ENCODE measurements at regions not wholly inside any gene's neighbourhood (a gene's known extent, or its start where the extent isn't known, plus 50 kb on each side); places are given as distances from the start of the nearest gene placed in this dataset.

DNA sequence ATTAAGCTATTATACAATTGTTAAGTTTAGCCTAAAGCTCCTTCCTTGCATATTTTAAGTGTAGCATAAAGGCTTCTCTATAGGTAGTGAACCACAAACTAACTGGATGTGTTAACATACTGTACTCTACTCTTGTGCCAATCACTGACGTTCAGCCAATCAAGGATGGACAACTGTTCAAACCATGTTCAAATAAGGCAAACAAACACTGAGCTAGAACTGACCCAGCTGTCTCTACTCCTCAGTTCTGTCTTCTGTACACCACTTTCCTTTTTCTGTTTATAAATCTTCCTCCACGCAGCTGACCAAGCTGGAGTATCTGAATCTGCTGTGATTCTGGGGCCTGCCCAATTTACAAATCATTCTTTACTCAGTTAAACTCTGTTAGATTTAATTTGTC is 188.7 kb upstream of the MBL2 start:
- TF ChIP-seq, protein P1, sequence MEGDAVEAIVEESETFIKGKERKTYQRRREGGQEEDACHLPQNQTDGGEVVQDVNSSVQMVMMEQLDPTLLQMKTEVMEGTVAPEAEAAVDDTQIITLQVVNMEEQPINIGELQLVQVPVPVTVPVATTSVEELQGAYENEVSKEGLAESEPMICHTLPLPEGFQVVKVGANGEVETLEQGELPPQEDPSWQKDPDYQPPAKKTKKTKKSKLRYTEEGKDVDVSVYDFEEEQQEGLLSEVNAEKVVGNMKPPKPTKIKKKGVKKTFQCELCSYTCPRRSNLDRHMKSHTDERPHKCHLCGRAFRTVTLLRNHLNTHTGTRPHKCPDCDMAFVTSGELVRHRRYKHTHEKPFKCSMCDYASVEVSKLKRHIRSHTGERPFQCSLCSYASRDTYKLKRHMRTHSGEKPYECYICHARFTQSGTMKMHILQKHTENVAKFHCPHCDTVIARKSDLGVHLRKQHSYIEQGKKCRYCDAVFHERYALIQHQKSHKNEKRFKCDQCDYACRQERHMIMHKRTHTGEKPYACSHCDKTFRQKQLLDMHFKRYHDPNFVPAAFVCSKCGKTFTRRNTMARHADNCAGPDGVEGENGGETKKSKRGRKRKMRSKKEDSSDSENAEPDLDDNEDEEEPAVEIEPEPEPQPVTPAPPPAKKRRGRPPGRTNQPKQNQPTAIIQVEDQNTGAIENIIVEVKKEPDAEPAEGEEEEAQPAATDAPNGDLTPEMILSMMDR (IDR thresholded peaks at IDR 0.05): no peak
- Mint-ChIP-seq H3K4me3 (no peak overlapping the region), H3K27ac (no peak overlapping the region), H3K27me3 (ENCODE audit: low read depth in 3 of 3) (peaks cover 0 to 4% (median 1%) of the 10 kb centered on the region in 3 donors), H3K4me1 (peaks cover 5% of the 10 kb centered on the region), H3K36me3 (no peaks in the 10 kb centered on the region), H3K9me3 (no peaks in the 10 kb centered on the region)
- no peaks in the 10 kb centered on the region for H3K9me3 ChIP-seq (replicated peaks in 1 of 2; ENCODE audit: control insufficient read depth in 1 of 2, insufficient read depth in 1 of 2, low read length in 2 of 2)
- no peak for DNase-seq
- no peak overlapping the region for H3K4me3 ChIP-seq (replicated peaks in 1 of 3; ENCODE audit: low read depth in 2 of 3, low read length in 3 of 3)
- peaks cover 6 to 8% of the 10 kb centered on the region in 2 donors for H3K4me1 ChIP-seq (ENCODE audit: control insufficient read depth in 1 of 2, insufficient read depth in 2 of 2, low read length in 2 of 2)
- no peak overlapping the region for H3K4me2 ChIP-seq (replicated peaks; ENCODE audit: extremely low read depth, low read length, poor library complexity, severe bottlenecking)
- H3K36me3 ChIP-seq (replicated peaks in 1 of 2; ENCODE audit: control insufficient read depth in 1 of 2, insufficient read depth in 2 of 2, low read length in 2 of 2): no peaks in the 10 kb centered on the region
- H3K27me3 ChIP-seq (ENCODE audit: control insufficient read depth in 2 of 2, insufficient read depth in 2 of 2, low read length in 2 of 2): no peaks in the 10 kb centered on the region
- H3K27ac ChIP-seq (ENCODE audit: low read depth in 1 of 2, low read length in 2 of 2): no peak overlapping the region
- no peaks in the 10 kb centered on the region for H4K20me1 ChIP-seq (ENCODE audit: insufficient read depth, low read length)
- intact Hi-C loops (cut with micrococcal nuclease): no loop called here
- no peak overlapping the region for H3K9ac ChIP-seq (ENCODE audit: insufficient read depth, low read length, poor library complexity, severe bottlenecking)
- 57% methylated on average over 1 of the region's 2 CpGs for WGBS (ENCODE audit: insufficient coverage)
- no peaks in the 10 kb centered on the region for H3K79me2 ChIP-seq (ENCODE audit: insufficient read depth, low read length)
- no peak overlapping the region for H2AFZ ChIP-seq (ENCODE audit: insufficient read depth, low read depth, low read length, poor library complexity, severe bottlenecking)

DNA sequence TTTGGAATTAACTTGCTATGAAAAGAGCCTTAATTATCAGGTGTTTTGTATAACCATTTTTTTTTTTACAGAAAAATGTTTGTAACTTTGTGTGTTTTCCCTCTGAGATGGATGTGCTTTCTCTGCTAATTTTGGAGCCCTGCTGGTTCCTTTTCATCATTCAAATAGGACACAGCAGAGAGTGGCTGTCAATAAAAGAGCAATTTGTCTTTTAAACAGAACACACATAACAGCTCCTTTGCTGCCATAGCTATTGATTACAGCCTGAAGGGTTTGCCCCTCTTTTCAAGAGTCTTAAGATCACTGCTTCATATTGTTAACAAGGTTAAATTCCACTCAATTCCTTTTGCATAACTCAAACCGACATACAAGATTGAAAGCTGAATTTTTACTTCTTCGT is 187.2 kb upstream of the MBL2 start:
- Mint-ChIP-seq H3K4me1 (no peaks in the 10 kb centered on the region), H3K9me3 (no peaks in the 10 kb centered on the region), H3K4me3 (no peak overlapping the region), H3K27ac (no peak overlapping the region), H3K36me3 (no peaks in the 10 kb centered on the region), H3K27me3 (ENCODE audit: low read depth in 3 of 3) (no peaks in the 10 kb centered on the region)
- H2AFZ ChIP-seq (ENCODE audit: insufficient read depth, low read depth, low read length, poor library complexity, severe bottlenecking): no peak overlapping the region
- no peak overlapping the region for H3K4me3 ChIP-seq (replicated peaks in 1 of 3; ENCODE audit: low read depth in 2 of 3, low read length in 3 of 3)
- WGBS (ENCODE audit: insufficient coverage): no CpG with 5 or more reads among the region's 2 CpGs
- H3K36me3 ChIP-seq (replicated peaks in 1 of 2; ENCODE audit: control insufficient read depth in 1 of 2, insufficient read depth in 2 of 2, low read length in 2 of 2): no peaks in the 10 kb centered on the region
- intact Hi-C loops (cut with micrococcal nuclease): no loop called here
- no peaks in the 10 kb centered on the region for H4K20me1 ChIP-seq (ENCODE audit: insufficient read depth, low read length)
- H3K79me2 ChIP-seq (ENCODE audit: insufficient read depth, low read length): no peaks in the 10 kb centered on the region
- no peak for DNase-seq
- H3K4me2 ChIP-seq (replicated peaks; ENCODE audit: extremely low read depth, low read length, poor library complexity, severe bottlenecking): no peak overlapping the region
- no peaks in the 10 kb centered on the region for H3K9me3 ChIP-seq (replicated peaks in 1 of 2; ENCODE audit: control insufficient read depth in 1 of 2, insufficient read depth in 1 of 2, low read length in 2 of 2)
- no peak overlapping the region for H3K9ac ChIP-seq (ENCODE audit: insufficient read depth, low read length, poor library complexity, severe bottlenecking)
- H3K4me1 ChIP-seq (ENCODE audit: control insufficient read depth in 1 of 2, insufficient read depth in 2 of 2, low read length in 2 of 2): no peaks in the 10 kb centered on the region
- no peak overlapping the region for H3K27ac ChIP-seq (ENCODE audit: low read depth in 1 of 2, low read length in 2 of 2)
- H3K27me3 ChIP-seq (ENCODE audit: control insufficient read depth in 2 of 2, insufficient read depth in 2 of 2, low read length in 2 of 2): no peaks in the 10 kb centered on the region
- TF ChIP-seq, protein P1 (IDR thresholded peaks at IDR 0.05): no peak
